GM21367 (cell line): ENCODE measurements at regions not wholly inside any gene's neighbourhood (a gene's known extent, or its start where the extent isn't known, plus 50 kb on each side); places are given as distances from the start of the nearest gene placed in this dataset.

ENCODE experiments used
- ATAC-seq: cut with Tn5 transposase; IDR thresholded peaks from one replicate; pipeline ENCODE4 v1.9.1; 2021; ENCODE audit not compliant: unreplicated experiment

DNA sequence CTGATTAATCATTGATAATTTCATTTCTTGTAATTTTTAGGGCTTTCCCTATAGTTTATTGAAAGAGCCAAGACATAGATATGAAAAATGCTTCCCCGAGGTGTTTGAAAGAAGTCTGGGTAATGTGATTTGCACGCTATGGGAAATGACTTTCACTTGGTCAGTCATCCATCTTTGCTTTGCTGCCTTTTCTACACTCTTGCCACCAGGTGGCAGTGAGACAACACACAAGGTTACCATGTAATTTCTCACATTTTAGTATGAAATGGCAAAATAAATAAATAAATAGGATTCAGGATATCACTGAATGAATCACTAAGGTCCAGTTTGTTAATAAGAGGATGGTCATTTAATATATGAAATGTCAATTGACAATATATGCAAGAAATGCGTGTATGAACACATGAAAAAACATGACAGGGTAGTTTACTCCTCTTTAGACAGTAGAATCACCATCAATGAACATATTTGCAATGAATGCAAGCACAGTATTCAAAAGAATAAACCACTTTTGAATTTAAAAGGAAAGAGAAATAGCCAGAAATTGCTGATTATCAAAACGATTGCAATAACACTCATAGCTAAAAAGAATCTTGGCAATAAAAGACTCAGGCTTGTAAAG lies 52.2 kb upstream of the KCNH7 start:
- peak; percentile 92 for ATAC-seq

DNA sequence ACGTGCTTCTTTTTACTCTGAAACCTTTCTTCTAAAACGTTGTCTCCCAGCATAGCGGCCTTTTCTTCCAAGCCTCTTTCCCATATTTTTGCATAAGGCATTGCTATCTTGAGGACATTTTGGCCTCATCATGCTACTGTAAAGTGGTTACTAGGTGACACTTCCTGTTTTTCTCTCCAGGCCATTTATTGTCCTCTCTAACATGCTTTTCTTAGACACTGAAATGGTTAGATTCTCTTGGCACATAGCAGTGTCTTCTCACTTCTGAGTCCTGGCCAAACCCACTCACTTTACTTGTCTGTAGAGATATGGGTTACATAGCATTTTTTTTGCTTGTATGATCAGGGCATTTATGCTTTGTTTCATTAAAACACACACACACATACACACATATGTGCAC lies 50.1 kb upstream of the KCNH7 start:
- no peak for ATAC-seq
